Retina (tissue), 1 donor: ENCODE measurements at regions not wholly inside any gene's neighbourhood (a gene's known extent, or its start where the extent isn't known, plus 50 kb on each side); places are given as distances from the start of the nearest gene placed in this dataset.

Experiments
- DNase-seq: peaks from one replicate; pipeline ENCODE4 v3.0.0-alpha.2; 2016

GRCh38 chr15:37261685-37262084, 161.3 kb upstream of the MEIS2 start:
- no peak for DNase-seq

GRCh38 chr15:37262922-37263608, 162.7 kb upstream of the MEIS2 start:
- no peak for DNase-seq

- peak; percentile 22 for DNase-seq
These were observed 188.9 kb upstream of the MEIS2 start for GRCh38 chr15:37289109-37289765.

- no peak for DNase-seq
These were observed 191.6 kb upstream of the MEIS2 start for GRCh38 chr15:37291920-37292319.

GRCh38 chr15:37298271-37298670, 197.9 kb upstream of the MEIS2 start:
- no peak for DNase-seq

GRCh38 chr15:37339437-37339836, 239.1 kb upstream of the MEIS2 start:
- DNase-seq, result no peak

- DNase-seq, result peak; percentile 67
These were observed 239.5 kb upstream of the MEIS2 start for GRCh38 chr15:37339856-37340255.

- DNase-seq, result no peak
These were observed 240.1 kb upstream of the MEIS2 start for GRCh38 chr15:37340438-37340837.

GRCh38 chr15:37359101-37359892, 258.9 kb upstream of the MEIS2 start:
- DNase-seq, result peak; percentile 42

- DNase-seq, result no peak
These were observed 259.5 kb upstream of the MEIS2 start for GRCh38 chr15:37359893-37360290.

GRCh38 chr15:37360724-37361123, 260.4 kb upstream of the MEIS2 start:
- no peak for DNase-seq

- DNase-seq, result peak; percentile 51
These were observed 261.3 kb upstream of the MEIS2 start for GRCh38 chr15:37361621-37362020.

- no peak for DNase-seq
These were observed 262.1 kb upstream of the MEIS2 start for GRCh38 chr15:37362414-37362813.

GRCh38 chr15:37368961-37369360, 268.6 kb upstream of the MEIS2 start:
- DNase-seq, result peak; percentile 64

GRCh38 chr15:37370941-37371340, 270.6 kb upstream of the MEIS2 start:
- no peak for DNase-seq

GRCh38 chr15:37372064-37372463, 271.7 kb upstream of the MEIS2 start:
- no peak for DNase-seq

- no peak for DNase-seq
These were observed 275.2 kb upstream of the MEIS2 start for GRCh38 chr15:37375519-37375918.

GRCh38 chr15:37377428-37377827, 277.1 kb upstream of the MEIS2 start:
- DNase-seq, result no peak

- no peak for DNase-seq
These were observed 294.2 kb upstream of the MEIS2 start for GRCh38 chr15:37394402-37395099.

GRCh38 chr15:37395100-37395468, 294.7 kb upstream of the MEIS2 start:
- DNase-seq, result no peak

GRCh38 chr15:37397266-37398022, 297.1 kb upstream of the MEIS2 start:
- DNase-seq, result no peak

- no peak for DNase-seq
These were observed 315.8 kb upstream of the MEIS2 start for GRCh38 chr15:37416103-37416502.

- no peak for DNase-seq
These were observed 325.2 kb upstream of the MEIS2 start for GRCh38 chr15:37425541-37425940.
